ENCODE measurements at regions not wholly inside any gene's neighbourhood (a gene's known extent, or its start where the extent isn't known, plus 50 kb on each side); places are given as distances from the start of the nearest gene placed in this dataset.

DNA sequence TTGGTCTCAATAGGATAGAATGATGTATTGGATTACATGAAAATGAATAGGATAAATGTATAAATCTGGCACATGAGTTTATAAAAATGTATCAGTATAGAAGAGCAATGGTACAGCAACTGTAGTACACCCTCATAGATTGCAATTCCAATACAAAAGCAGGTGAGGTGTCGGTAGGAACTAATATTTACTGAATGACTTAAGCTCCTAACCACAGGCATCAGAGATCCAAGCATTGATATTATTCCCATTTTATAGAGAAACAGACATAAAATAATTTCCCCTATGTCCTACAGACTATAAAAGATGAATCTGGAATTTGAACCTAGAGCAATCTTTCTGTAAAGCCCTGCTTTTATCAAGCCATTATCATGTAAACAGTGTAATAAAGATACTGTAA lies 227.4 kb downstream of the MBD2 start:
- TF ChIP-seq, protein P1, sequence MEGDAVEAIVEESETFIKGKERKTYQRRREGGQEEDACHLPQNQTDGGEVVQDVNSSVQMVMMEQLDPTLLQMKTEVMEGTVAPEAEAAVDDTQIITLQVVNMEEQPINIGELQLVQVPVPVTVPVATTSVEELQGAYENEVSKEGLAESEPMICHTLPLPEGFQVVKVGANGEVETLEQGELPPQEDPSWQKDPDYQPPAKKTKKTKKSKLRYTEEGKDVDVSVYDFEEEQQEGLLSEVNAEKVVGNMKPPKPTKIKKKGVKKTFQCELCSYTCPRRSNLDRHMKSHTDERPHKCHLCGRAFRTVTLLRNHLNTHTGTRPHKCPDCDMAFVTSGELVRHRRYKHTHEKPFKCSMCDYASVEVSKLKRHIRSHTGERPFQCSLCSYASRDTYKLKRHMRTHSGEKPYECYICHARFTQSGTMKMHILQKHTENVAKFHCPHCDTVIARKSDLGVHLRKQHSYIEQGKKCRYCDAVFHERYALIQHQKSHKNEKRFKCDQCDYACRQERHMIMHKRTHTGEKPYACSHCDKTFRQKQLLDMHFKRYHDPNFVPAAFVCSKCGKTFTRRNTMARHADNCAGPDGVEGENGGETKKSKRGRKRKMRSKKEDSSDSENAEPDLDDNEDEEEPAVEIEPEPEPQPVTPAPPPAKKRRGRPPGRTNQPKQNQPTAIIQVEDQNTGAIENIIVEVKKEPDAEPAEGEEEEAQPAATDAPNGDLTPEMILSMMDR (IDR thresholded peaks at IDR 0.05): no peak
- TF ChIP-seq EP300 (IDR thresholded peaks at IDR 0.05): no peak

Measured in ovary (tissue), 3 donors.